ENCODE measurements at regions not wholly inside any gene's neighbourhood (a gene's known extent, or its start where the extent isn't known, plus 50 kb on each side); places are given as distances from the start of the nearest gene placed in this dataset.

GRCh38 chr2:7405861-7406715 lies 488.9 kb downstream of the RNF144A start:
- WGBS, 2 donors = 78 to 83% methylated on average over 9 of the region's 9 CpGs
- Histone ChIP-seq H3K27ac (no peak overlapping the region), H3K4me1 (peaks cover 0 to under 1% (median 0%) of the 10 kb centered on the region in 3 donors), H3K9me3 (no peaks in the 10 kb centered on the region), H3K27me3 (no peaks in the 10 kb centered on the region), H3K4me3 (no peak overlapping the region), H3K36me3 (no peaks in the 10 kb centered on the region)
- TF ChIP-seq CTCF (IDR thresholded peaks at IDR 0.05) = no peak
- no peak for FAIRE-seq
- DNase-seq = no peak
- intact Hi-C loops (cut with DNase I) = no loop called here
- no peak for ATAC-seq

DNA sequence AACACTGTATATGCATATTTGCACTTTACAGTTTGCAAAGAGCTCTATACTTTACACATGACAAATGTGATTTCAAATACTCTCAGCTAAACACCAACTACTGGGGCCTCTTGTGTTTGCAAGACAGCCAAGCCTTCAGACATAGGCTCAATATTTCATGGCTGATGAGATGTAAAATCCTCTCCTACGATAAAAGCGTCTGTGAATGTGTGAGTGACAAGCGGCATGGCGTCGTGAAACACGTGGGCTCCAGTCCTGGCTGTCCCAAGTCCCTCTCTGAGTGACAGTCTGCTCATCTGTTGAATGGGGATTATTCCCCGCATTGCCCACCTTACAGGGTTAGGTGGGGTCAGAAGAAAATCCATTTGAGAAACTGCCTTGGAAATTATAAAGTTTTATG lies 489.8 kb downstream of the RNF144A start:
- TF ChIP-seq CTCF (IDR thresholded peaks at IDR 0.05) = no peak
- Histone ChIP-seq H3K9me3 (no peaks in the 10 kb centered on the region), H3K27me3 (no peaks in the 10 kb centered on the region), H3K4me1 (no peaks in the 10 kb centered on the region), H3K4me3 (no peak overlapping the region), H3K27ac (no peak overlapping the region), H3K36me3 (no peaks in the 10 kb centered on the region)
- no peak for FAIRE-seq
- intact Hi-C loops (cut with DNase I) = no loop called here
- WGBS, 2 donors = 81 to 88% methylated on average over 7 of the region's 7 CpGs
- ATAC-seq = no peak
- no peak for DNase-seq

- H3K4me3 ChIP-seq = no peak overlapping the region
- no peaks in the 10 kb centered on the region for H3K36me3 ChIP-seq
- no peak for TF ChIP-seq CTCF (IDR thresholded peaks at IDR 0.05)
- FAIRE-seq (no peak), ATAC-seq (no peak), DNase-seq (no peak)
- WGBS, 2 donors = 94 to 97% methylated on average over 6 of the region's 6 CpGs
- H3K4me1 ChIP-seq = no peaks in the 10 kb centered on the region
- H3K27me3 ChIP-seq = no peaks in the 10 kb centered on the region
- intact Hi-C loops (cut with DNase I) = no loop called here
- H3K27ac ChIP-seq = no peak overlapping the region
- no peaks in the 10 kb centered on the region for H3K9me3 ChIP-seq
Measured at GRCh38 chr2:7407906-7408680, 490.9 kb downstream of the RNF144A start.

DNA sequence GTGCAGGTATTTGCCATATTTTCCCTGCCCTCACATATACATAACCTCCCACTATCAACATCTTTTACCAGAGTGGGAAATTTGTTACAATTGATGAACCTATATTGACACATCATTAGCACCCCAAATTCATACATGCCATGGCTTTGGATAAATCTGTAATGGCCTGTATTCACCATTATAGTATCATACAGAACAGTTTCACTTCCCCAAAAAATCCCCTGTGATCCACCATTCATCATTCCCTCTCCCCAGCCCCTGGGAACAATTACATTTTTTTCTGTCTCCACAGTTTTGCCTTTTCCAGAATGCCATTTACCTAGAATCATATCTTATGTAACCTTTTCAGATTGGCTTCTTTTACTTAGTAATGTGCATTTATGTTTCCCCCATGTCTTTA lies 494.5 kb downstream of the RNF144A start:
- DNase-seq (no peak), FAIRE-seq (no peak), ATAC-seq (no peak)
- TF ChIP-seq CTCF (IDR thresholded peaks at IDR 0.05) = no peak
- no peaks in the 10 kb centered on the region for H3K9me3 ChIP-seq
- H3K4me1 ChIP-seq = no peaks in the 10 kb centered on the region
- H3K27me3 ChIP-seq = no peaks in the 10 kb centered on the region
- intact Hi-C loops (cut with DNase I) = no loop called here
- no peak overlapping the region for H3K4me3 ChIP-seq
- H3K27ac ChIP-seq = no peak overlapping the region
- no peaks in the 10 kb centered on the region for H3K36me3 ChIP-seq
